ENCODE measurements at regions not wholly inside any gene's neighbourhood (a gene's known extent, or its start where the extent isn't known, plus 50 kb on each side); places are given as distances from the start of the nearest gene placed in this dataset.

- no peak for TF ChIP-seq ESRRG (CRISPR knock-in tag; IDR thresholded peaks at IDR 0.05)
- TF ChIP-seq TSHZ2 (CRISPR knock-in tag; IDR thresholded peaks at IDR 0.05): no peak
These were observed 188.0 kb downstream of the RTP5 start for GRCh38 chr2:242057379-242058040.

DNA sequence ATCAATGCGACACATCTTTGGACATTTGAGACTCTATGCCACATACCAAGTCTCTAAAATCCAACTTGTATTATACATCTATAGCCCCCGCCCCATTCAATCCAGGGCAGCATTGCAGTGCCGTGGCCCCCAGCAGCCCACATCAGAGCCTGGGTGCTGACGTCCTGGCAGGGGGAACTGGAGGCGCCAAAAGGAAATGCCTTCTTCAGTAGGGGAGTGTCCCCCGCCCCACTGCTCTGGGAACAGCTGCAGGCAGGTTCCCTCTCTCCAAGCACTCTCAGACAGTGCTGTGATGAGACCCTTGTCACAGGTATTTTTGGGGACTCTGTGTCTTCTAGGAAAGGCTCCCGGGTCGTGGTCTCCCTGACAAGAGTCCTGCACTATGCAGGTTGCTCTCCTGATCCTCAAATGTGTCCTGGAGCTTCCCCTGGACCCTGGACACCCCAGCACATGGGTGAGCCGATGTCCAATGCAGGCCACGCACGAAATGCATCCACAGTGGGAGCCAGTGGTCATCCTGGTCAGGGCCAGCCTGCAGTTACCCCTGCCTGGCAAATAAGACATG is 188.7 kb downstream of the RTP5 start:
- TF ChIP-seq PPARA (CRISPR knock-in tag; IDR thresholded peaks at IDR 0.05; ENCODE audit: borderline replicate concordance) (no peak), TCF4 (CRISPR knock-in tag; IDR thresholded peaks at IDR 0.05; ENCODE audit: borderline replicate concordance) (no peak), SNAI2 (CRISPR knock-in tag; IDR thresholded peaks at IDR 0.05) (no peak), ZNF70 (CRISPR knock-in tag; IDR thresholded peaks at IDR 0.05) (no peak), GLIS3 (CRISPR knock-in tag; IDR thresholded peaks at IDR 0.05) (no peak), OSR1 (CRISPR knock-in tag; IDR thresholded peaks at IDR 0.05) (no peak), ARNTL (CRISPR knock-in tag; IDR thresholded peaks at IDR 0.05; ENCODE audit: borderline replicate concordance, low read depth) (no peak), TOX (CRISPR knock-in tag; IDR thresholded peaks at IDR 0.05; ENCODE audit: borderline replicate concordance) (no peak), RARB (CRISPR knock-in tag; IDR thresholded peaks at IDR 0.05) (no peak), ZC3H10 (CRISPR knock-in tag; IDR thresholded peaks at IDR 0.05) (no peak), PATZ1 (CRISPR knock-in tag; IDR thresholded peaks at IDR 0.05; ENCODE audit: borderline replicate concordance) (no peak), ZFP30 (CRISPR knock-in tag; IDR thresholded peaks at IDR 0.05) (no peak), BACH2 (CRISPR knock-in tag; IDR thresholded peaks at IDR 0.05; ENCODE audit: borderline replicate concordance) (no peak), ZNF565 (CRISPR knock-in tag; conservative IDR thresholded peaks at IDR 0.05; ENCODE audit: low read depth) (no peak), ESRRG (CRISPR knock-in tag; IDR thresholded peaks at IDR 0.05) (no peak), TSHZ2 (CRISPR knock-in tag; IDR thresholded peaks at IDR 0.05) (no peak)
- TF ChIP-seq, protein P1, sequence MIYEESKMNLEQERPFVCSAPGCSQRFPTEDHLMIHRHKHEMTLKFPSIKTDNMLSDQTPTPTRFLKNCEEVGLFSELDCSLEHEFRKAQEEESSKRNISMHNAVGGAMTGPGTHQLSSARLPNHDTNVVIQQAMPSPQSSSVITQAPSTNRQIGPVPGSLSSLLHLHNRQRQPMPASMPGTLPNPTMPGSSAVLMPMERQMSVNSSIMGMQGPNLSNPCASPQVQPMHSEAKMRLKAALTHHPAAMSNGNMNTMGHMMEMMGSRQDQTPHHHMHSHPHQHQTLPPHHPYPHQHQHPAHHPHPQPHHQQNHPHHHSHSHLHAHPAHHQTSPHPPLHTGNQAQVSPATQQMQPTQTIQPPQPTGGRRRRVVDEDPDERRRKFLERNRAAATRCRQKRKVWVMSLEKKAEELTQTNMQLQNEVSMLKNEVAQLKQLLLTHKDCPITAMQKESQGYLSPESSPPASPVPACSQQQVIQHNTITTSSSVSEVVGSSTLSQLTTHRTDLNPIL (CRISPR knock-in tag; IDR thresholded peaks at IDR 0.05; ENCODE audit: low read depth): no peak
- TF ChIP-seq, protein P2, sequence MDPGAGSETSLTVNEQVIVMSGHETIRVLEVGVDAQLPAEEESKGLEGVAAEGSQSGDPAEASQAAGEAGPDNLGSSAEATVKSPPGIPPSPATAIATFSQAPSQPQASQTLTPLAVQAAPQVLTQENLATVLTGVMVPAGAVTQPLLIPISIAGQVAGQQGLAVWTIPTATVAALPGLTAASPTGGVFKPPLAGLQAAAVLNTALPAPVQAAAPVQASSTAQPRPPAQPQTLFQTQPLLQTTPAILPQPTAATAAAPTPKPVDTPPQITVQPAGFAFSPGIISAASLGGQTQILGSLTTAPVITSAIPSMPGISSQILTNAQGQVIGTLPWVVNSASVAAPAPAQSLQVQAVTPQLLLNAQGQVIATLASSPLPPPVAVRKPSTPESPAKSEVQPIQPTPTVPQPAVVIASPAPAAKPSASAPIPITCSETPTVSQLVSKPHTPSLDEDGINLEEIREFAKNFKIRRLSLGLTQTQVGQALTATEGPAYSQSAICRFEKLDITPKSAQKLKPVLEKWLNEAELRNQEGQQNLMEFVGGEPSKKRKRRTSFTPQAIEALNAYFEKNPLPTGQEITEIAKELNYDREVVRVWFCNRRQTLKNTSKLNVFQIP (CRISPR knock-in tag; IDR thresholded peaks at IDR 0.05; ENCODE audit: borderline replicate concordance, low read depth): no peak
- no peak for ATAC-seq

More at GRCh38 chr2:242057379-242058040, 188.0 kb downstream of the RTP5 start:
- ATAC-seq: no peak

- no peak for ATAC-seq
- no peak for TF ChIP-seq CSRNP3 (CRISPR knock-in tag; IDR thresholded peaks at IDR 0.05)
- TF ChIP-seq PATZ1 (CRISPR knock-in tag; IDR thresholded peaks at IDR 0.05; ENCODE audit: borderline replicate concordance): no peak
- no peak for TF ChIP-seq TOX (CRISPR knock-in tag; IDR thresholded peaks at IDR 0.05; ENCODE audit: borderline replicate concordance)
- TF ChIP-seq ZFP3 (CRISPR knock-in tag; IDR thresholded peaks at IDR 0.05): no peak
- TF ChIP-seq, protein P2 (CRISPR knock-in tag; IDR thresholded peaks at IDR 0.05; ENCODE audit: borderline replicate concordance, low read depth): no peak
- no peak for TF ChIP-seq OSR1 (CRISPR knock-in tag; IDR thresholded peaks at IDR 0.05)
These were observed 190.0 kb downstream of the RTP5 start for GRCh38 chr2:242059566-242059965.

Measured in SK-N-SH treated with all-trans-retinoic acid at 6 μM for 48 hours (cell line).